ENCODE measurements at regions not wholly inside any gene's neighbourhood (a gene's known extent, or its start where the extent isn't known, plus 50 kb on each side); places are given as distances from the start of the nearest gene placed in this dataset.

GRCh38 chr6:15935661-15936060, 193.2 kb upstream of the MYLIP start:
- TF ChIP-seq CTCF (IDR thresholded peaks at IDR 0.05) (no peak), POLR2A (IDR thresholded peaks at IDR 0.05) (no peak)

Data from uterus (tissue), 2 donors.